Myocyte (in vitro differentiated cells): ENCODE measurements at regions not wholly inside any gene's neighbourhood (a gene's known extent, or its start where the extent isn't known, plus 50 kb on each side); places are given as distances from the start of the nearest gene placed in this dataset.
A peak's percentile ranks its signal among the peaks of the same experiment; 100 is the strongest.
"Not testable (repeated sequence)": the region's sequence is repeated elsewhere in the genome, so short reads cannot be mapped to it uniquely, and the experiment has no call there.

Source experiments
- DNase-seq: peaks from one replicate; pipeline ENCODE4 v3.0.0-alpha.2; 2012; ENCODE audit warnings: low read depth

DNA sequence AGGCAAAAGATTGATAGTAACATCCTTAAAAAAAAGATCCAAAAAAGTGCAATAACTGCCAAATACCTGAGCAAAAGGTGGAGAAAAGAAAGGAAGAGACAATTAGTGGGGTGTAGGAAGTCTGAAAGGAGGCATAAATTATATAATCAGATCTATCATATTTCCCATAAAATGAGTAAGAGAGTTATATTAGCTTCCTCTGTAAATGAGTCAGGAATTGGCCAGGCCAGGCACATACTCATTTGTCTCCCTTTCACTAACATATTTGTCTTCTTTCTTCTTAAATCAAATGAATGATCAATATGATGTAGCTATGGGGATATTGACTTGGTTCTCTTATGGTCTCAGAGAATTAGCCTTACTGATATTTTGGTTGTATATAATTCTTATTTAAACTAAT, 292.3 kb upstream of the CADM2 start:
- no peak for DNase-seq

GRCh38 chr3:84679211-84679610, 279.6 kb upstream of the CADM2 start:
- no peak for DNase-seq

DNA sequence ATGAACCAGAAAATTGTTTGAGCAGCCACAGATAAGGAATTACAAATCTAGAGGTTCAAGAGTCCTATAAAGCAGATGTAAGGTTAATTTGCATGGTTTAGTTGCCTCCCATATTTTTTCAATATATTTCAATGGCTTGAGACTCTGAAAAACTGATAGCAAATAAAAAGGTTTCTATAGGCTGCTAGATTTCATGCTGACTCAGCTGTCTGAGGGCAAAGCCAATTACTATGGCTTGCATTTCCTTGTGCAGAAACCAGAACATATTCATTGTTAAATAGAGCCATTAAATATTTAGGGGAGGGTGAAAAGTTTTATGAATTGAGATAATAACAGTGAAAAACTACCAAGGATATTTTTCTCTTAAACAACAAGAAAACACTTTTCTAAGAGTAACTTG, 278.1 kb upstream of the CADM2 start:
- no peak for DNase-seq

- DNase-seq, result no peak
Measured at GRCh38 chr3:84683493-84683892, 275.3 kb upstream of the CADM2 start.

- no peak for DNase-seq
Measured at GRCh38 chr3:84685467-84685866, 273.3 kb upstream of the CADM2 start.

- DNase-seq, result no peak
Measured at GRCh38 chr3:84692261-84692660, 266.5 kb upstream of the CADM2 start.

GRCh38 chr3:84710288-84710687, 248.5 kb upstream of the CADM2 start:
- not testable (repeated sequence) for DNase-seq

DNA sequence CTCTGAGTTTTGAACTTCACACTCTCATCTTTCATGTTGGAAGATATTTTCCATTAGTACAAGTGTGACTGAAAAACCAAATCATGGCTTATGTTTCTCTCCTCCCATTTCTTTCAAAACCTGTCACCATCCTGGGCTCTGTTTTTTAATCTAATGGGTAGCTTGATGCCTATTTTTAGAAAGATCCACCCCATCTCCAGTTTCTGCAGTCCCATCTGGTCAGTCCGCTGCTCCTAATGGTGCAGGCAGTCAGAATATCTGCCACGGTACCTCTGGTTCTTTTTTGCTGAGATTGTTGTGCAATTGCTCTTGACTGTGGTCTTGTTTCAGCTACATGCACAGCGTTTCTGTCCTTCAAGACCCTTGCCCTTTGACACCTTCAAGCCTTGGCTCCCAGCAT, 240.9 kb upstream of the CADM2 start:
- DNase-seq, result peak; percentile 69

GRCh38 chr3:84724877-84725276, 233.9 kb upstream of the CADM2 start:
- DNase-seq, result peak; percentile 94

DNA sequence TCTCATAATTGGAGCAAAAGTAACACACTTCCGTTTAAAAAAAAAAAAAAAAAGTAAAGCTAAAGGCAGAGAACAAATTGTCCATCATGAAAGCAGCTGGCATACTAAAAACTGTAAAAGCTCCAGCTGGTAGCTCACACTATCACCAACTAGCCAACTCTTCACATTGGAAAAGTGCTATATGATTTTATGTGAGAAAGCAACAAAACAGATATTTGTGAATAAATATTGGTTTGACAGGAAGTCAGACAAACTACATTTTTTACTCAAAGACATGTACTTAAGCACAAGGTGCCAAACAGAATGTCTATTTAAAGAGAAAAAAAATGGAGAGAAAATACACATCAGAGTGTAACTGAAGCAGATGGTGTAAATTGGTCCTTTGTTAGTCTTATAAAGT, 231.2 kb upstream of the CADM2 start:
- DNase-seq, result no peak

DNA sequence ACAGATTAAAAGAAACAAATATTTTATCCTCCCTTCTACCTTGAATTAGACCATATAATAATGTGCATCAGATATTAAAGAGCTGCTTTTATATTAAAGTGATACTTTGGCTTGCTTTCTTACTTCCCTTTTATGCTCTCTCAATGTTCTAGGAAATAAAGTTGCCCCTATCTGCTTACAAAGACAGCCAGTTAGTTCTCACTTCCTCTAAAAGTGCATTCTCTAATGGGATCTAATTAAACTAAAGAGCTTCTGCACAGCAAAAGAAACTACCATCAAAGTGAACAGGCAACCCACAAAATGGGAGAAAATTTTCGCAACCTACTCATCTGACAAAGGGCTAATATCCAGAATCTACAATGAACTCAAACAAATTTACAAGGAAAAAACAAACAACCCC, 224.1 kb upstream of the CADM2 start:
- DNase-seq, result not testable (repeated sequence)

- no peak for DNase-seq
Measured at GRCh38 chr3:84738086-84738485, 220.7 kb upstream of the CADM2 start.

GRCh38 chr3:84742915-84743425, 215.8 kb upstream of the CADM2 start:
- DNase-seq, result no peak

- no peak for DNase-seq
Measured at GRCh38 chr3:84744130-84744529, 214.7 kb upstream of the CADM2 start.

DNA sequence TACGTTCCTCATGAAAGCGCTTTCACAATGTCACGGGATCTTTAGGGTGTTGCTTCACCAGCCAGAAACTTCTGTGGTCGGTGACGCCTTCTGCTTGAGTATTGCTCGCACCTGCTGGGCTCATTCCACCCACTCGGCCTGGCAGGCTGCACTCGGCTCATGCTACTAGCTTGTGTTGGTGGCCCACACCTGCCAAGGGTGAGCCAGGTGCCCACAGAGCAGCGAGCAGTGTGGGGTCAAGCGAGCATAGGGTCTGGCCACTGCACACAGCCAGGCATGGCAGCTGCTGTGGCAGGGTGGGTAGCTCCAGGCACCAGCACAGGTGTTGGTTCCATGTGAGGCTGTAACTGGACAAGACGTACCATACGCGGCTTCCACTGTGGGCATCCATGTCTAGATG, 202.9 kb upstream of the CADM2 start:
- peak; percentile 43 for DNase-seq

- peak; percentile 36 for DNase-seq
Measured at GRCh38 chr3:84759361-84759760, 199.4 kb upstream of the CADM2 start.

DNA sequence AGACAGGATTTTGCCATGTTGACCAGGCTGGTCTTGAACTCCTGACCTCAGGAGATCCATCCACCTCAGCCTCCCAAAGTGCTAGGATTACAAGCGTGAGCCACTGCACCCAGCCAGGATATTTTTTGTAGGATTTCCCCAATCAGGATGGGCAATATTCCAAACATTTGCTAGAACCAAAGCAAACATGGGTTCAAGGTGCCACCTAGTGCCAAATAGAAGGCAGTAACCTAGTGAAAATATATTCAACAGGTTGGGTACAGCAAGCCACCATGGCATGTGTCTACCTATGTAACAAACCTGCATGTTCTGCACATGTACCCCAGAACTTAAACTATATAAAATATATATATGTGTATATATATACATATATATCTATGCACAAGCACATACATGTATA, 185.9 kb upstream of the CADM2 start:
- DNase-seq, result peak; percentile 24

GRCh38 chr3:84783281-84783680, 175.5 kb upstream of the CADM2 start:
- DNase-seq, result no peak

GRCh38 chr3:84789961-84790360, 168.8 kb upstream of the CADM2 start:
- DNase-seq, result no peak

- DNase-seq, result no peak
Measured at GRCh38 chr3:84806958-84807357, 151.8 kb upstream of the CADM2 start.

- no peak for DNase-seq
Measured at GRCh38 chr3:84820126-84820525, 138.7 kb upstream of the CADM2 start.

GRCh38 chr3:84820906-84821305, 137.9 kb upstream of the CADM2 start:
- DNase-seq, result no peak

- DNase-seq, result peak; percentile 2
Measured at GRCh38 chr3:84825817-84826216, 133.0 kb upstream of the CADM2 start.

- DNase-seq, result no peak
Measured at GRCh38 chr3:84830476-84830875, 128.3 kb upstream of the CADM2 start.
